ENCODE measurements at regions not wholly inside any gene's neighbourhood (a gene's known extent, or its start where the extent isn't known, plus 50 kb on each side); places are given as distances from the start of the nearest gene placed in this dataset.

GRCh38 chr22:27148886-27149470 lies 491.6 kb downstream of the MIAT start:
- H3K9me3 ChIP-seq (ENCODE audit: low read depth) = no peaks in the 10 kb centered on the region
- DNase-seq (ENCODE audit: low read depth in 1 of 2, low spot score in 1 of 2) = no peak
- no peak for TF ChIP-seq CTCF (IDR thresholded peaks at IDR 0.05; ENCODE audit: low read depth, low read length)

GRCh38 chr22:27149921-27150543 lies 492.6 kb downstream of the MIAT start:
- Histone ChIP-seq H3K4me1 (ENCODE audit: low read depth) (peaks cover 8% of the 10 kb centered on the region), H3K27ac (no peak overlapping the region), H3K36me3 (no peaks in the 10 kb centered on the region), H3K9me3 (ENCODE audit: low read depth) (no peaks in the 10 kb centered on the region), H3K27me3 (no peaks in the 10 kb centered on the region), H3K4me3 (no peak overlapping the region)
- no peak for TF ChIP-seq CTCF (IDR thresholded peaks at IDR 0.05; ENCODE audit: low read depth, low read length)
- DNase-seq (ENCODE audit: low read depth in 1 of 2, low spot score in 1 of 2) = peak in 1 of 2 donors; percentile 29

More at GRCh38 chr22:27148886-27149470, 491.6 kb downstream of the MIAT start:
- no peaks in the 10 kb centered on the region for H3K27me3 ChIP-seq
- no peaks in the 10 kb centered on the region for H3K36me3 ChIP-seq
- no peak overlapping the region for H3K4me3 ChIP-seq
- no peaks in the 10 kb centered on the region for H3K4me1 ChIP-seq (ENCODE audit: low read depth)
- no peak overlapping the region for H3K27ac ChIP-seq

- Histone ChIP-seq H3K36me3 (no peaks in the 10 kb centered on the region), H3K27ac (no peak overlapping the region), H3K4me3 (no peak overlapping the region), H3K9me3 (ENCODE audit: low read depth) (no peaks in the 10 kb centered on the region), H3K4me1 (ENCODE audit: low read depth) (peaks cover 8% of the 10 kb centered on the region), H3K27me3 (no peaks in the 10 kb centered on the region)
- no peak for DNase-seq (ENCODE audit: low read depth in 1 of 2, low spot score in 1 of 2)
- no peak for TF ChIP-seq CTCF (IDR thresholded peaks at IDR 0.05; ENCODE audit: low read depth, low read length)
Observed at GRCh38 chr22:27150544-27150941, 493.2 kb downstream of the MIAT start.

- Histone ChIP-seq H3K4me3 (no peak overlapping the region), H3K4me1 (ENCODE audit: low read depth) (peaks cover 8% of the 10 kb centered on the region), H3K27ac (no peak overlapping the region), H3K36me3 (no peaks in the 10 kb centered on the region), H3K9me3 (ENCODE audit: low read depth) (no peaks in the 10 kb centered on the region), H3K27me3 (no peaks in the 10 kb centered on the region)
- no peak for DNase-seq (ENCODE audit: low read depth in 1 of 2, low spot score in 1 of 2)
- no peak for TF ChIP-seq CTCF (IDR thresholded peaks at IDR 0.05; ENCODE audit: low read depth, low read length)
Observed at GRCh38 chr22:27151407-27151806, 494.0 kb downstream of the MIAT start.

- DNase-seq (ENCODE audit: low read depth in 1 of 2, low spot score in 1 of 2) = no peak
- H3K36me3 ChIP-seq = no peaks in the 10 kb centered on the region
- peaks cover 8% of the 10 kb centered on the region for H3K4me1 ChIP-seq (ENCODE audit: low read depth)
- no peak overlapping the region for H3K4me3 ChIP-seq
- no peak for TF ChIP-seq CTCF (IDR thresholded peaks at IDR 0.05; ENCODE audit: low read depth, low read length)
- H3K27ac ChIP-seq = no peak overlapping the region
- H3K9me3 ChIP-seq (ENCODE audit: low read depth) = no peaks in the 10 kb centered on the region
- no peaks in the 10 kb centered on the region for H3K27me3 ChIP-seq
Observed at GRCh38 chr22:27152033-27152432, 494.6 kb downstream of the MIAT start.

All from cardiac muscle cell (in vitro differentiated cells and primary cell).